ENCODE measurements at regions not wholly inside any gene's neighbourhood (a gene's known extent, or its start where the extent isn't known, plus 50 kb on each side); places are given as distances from the start of the nearest gene placed in this dataset.
A peak's percentile ranks its signal among the peaks of the same experiment; 100 is the strongest.

DNA sequence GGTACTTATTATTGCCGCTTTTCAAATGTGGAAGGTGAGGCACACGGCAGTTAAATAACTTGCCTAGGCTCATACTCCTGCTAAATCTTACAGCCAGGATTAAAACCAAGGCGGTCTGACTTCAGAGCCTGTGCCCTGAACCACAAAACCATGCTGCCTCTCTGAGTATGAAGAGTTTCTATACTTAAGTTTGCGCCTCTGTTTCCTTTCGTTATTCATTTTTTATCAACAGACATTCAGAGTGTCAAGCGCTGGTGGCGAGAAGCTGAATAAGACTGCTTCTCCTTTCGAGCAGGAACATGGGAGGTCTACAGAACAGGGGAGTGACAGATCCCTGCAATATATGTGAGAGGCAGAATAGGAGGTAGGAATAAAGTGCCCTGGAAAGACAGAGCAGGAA, 96.0 kb upstream of the DUSP10 start:
- Histone ChIP-seq H3K79me2 (ENCODE audit: low read depth) (no peaks in the 10 kb centered on the region), H3K9me2 (ENCODE audit: insufficient read depth) (no peaks in the 10 kb centered on the region), H3F3A (ENCODE audit: insufficient read depth, low read depth) (peaks cover 28% of the 10 kb centered on the region; the same call in 1 of the 2 replicates), H3K4me3 (no peak overlapping the region), H3K9me3 (ENCODE audit: insufficient read depth, low read depth) (no peaks in the 10 kb centered on the region), H3K4me1 (replicated peaks; ENCODE audit: insufficient read depth) (peaks cover 45% of the 10 kb centered on the region), H3K27me3 (ENCODE audit: insufficient read depth, low read depth) (no peaks in the 10 kb centered on the region), H2AFZ (no peak overlapping the region), H4K20me1 (ENCODE audit: insufficient read depth) (no peaks in the 10 kb centered on the region), H3K27ac (no peak overlapping the region), H3K36me3 (ENCODE audit: low read depth) (no peaks in the 10 kb centered on the region), H3K4me2 (no peak overlapping the region)
- DNase-seq: no peak
- no TSS peak for BruUV-seq (replicated peaks)
- ChIA-PET POLR2A (ENCODE audit: unreplicated experiment) (no interaction called here), CTCF (no interaction called here)
- intact Hi-C loops (cut with micrococcal nuclease; ENCODE audit: unreplicated experiment): no loop called here
- TF ChIP-seq EZH2 (IDR thresholded peaks at IDR 0.05; ENCODE audit: low read depth): no peak
- TF ChIP-seq, protein P1, sequence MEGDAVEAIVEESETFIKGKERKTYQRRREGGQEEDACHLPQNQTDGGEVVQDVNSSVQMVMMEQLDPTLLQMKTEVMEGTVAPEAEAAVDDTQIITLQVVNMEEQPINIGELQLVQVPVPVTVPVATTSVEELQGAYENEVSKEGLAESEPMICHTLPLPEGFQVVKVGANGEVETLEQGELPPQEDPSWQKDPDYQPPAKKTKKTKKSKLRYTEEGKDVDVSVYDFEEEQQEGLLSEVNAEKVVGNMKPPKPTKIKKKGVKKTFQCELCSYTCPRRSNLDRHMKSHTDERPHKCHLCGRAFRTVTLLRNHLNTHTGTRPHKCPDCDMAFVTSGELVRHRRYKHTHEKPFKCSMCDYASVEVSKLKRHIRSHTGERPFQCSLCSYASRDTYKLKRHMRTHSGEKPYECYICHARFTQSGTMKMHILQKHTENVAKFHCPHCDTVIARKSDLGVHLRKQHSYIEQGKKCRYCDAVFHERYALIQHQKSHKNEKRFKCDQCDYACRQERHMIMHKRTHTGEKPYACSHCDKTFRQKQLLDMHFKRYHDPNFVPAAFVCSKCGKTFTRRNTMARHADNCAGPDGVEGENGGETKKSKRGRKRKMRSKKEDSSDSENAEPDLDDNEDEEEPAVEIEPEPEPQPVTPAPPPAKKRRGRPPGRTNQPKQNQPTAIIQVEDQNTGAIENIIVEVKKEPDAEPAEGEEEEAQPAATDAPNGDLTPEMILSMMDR (conservative IDR thresholded peaks at IDR 0.05): no peak

DNA sequence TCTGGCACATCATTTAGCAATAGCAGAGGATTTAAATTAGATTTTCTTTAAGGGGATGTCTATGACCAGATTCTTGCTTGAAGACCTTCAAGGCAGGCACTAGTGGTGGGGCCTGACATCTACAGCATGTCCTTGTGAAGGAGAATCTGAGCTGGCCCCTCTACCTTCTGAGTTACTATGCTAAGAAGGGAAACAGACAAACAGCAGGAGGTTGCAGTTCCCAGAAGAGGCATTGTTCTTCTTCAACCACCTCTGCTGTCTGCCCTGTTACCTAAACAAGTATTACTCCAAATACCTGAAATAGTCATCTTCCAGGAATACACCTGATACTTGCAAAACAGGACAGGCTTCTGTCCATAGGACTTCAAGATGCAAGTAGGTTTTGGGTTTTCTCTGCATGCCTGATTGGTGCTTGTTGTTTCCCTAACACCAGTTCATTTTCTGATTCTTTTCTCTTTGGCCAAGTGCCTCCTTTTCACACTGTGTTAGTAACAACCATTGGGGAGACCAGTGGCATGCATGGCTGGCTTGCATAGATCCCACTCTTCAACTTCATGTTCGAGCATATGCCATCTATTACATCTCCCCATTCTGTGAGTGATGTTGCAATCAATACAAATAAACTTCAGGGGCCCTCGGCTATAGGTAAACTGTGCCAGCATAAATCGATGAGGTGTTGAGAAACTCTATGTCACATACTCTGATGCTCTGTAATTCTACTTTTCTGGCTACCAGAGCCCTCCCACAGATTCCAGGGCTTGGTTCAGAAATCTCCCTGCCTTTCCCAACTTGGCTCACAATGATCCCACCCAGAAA, 93.0 kb upstream of the DUSP10 start:
- CTCF ChIA-PET: no interaction called here

DNA sequence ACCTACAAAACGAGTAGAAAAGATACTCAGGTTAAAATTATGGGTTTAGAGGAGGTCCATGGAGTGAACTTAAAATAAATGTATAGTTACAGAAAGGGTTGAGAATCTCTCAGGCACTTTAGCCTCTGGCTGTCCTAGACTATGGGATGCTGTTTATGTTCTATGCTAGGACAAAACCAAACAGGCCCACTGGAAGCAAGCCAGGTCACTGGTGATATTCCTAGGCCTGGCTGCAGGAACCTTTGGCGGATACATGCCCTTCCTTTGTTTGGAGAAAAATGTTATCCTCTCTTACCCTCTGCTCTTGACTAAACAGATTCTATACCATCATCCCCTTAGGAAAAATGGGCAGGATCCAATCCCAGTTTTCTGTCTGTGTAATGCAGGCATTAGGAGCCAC, 90.7 kb upstream of the DUSP10 start:
- intact Hi-C loops (cut with micrococcal nuclease; ENCODE audit: unreplicated experiment): no loop called here
- Histone ChIP-seq H3K79me2 (ENCODE audit: low read depth) (no peaks in the 10 kb centered on the region), H3K4me3 (no peak overlapping the region), H3K9me3 (ENCODE audit: insufficient read depth, low read depth) (no peaks in the 10 kb centered on the region), H2AFZ (no peak overlapping the region), H4K20me1 (ENCODE audit: insufficient read depth) (no peaks in the 10 kb centered on the region), H3K9me2 (ENCODE audit: insufficient read depth) (no peaks in the 10 kb centered on the region), H3K27ac (no peak overlapping the region), H3K36me3 (ENCODE audit: low read depth) (no peaks in the 10 kb centered on the region), H3K4me2 (no peak overlapping the region), H3K4me1 (replicated peaks; ENCODE audit: insufficient read depth) (peaks cover 34% of the 10 kb centered on the region), H3K27me3 (ENCODE audit: insufficient read depth, low read depth) (no peaks in the 10 kb centered on the region), H3F3A (ENCODE audit: insufficient read depth, low read depth) (peaks cover 17% of the 10 kb centered on the region; the same call in 1 of the 2 replicates)
- TF ChIP-seq, protein P1 (conservative IDR thresholded peaks at IDR 0.05): no peak
- no peak for TF ChIP-seq EZH2 (IDR thresholded peaks at IDR 0.05; ENCODE audit: low read depth)
- ChIA-PET CTCF (no interaction called here), POLR2A (ENCODE audit: unreplicated experiment) (no interaction called here)
- no peak for DNase-seq
- no TSS peak for BruUV-seq (replicated peaks)

More for the DNA sequence above, 93.0 kb upstream of the DUSP10 start:
- H3K27me3 ChIP-seq (ENCODE audit: insufficient read depth, low read depth): no peaks in the 10 kb centered on the region
- peaks cover 17% of the 10 kb centered on the region; the same call in 1 of the 2 replicates for H3F3A ChIP-seq (ENCODE audit: insufficient read depth, low read depth)
- H3K4me1 ChIP-seq (replicated peaks; ENCODE audit: insufficient read depth): peaks cover 33% of the 10 kb centered on the region
- no peak for TF ChIP-seq EZH2 (IDR thresholded peaks at IDR 0.05; ENCODE audit: low read depth)
- TF ChIP-seq, protein P1 (conservative IDR thresholded peaks at IDR 0.05): no peak
- DNase-seq: peak in 1 of 2 experiments; percentile 66
- POLR2A ChIA-PET (ENCODE audit: unreplicated experiment): no interaction called here
- no peaks in the 10 kb centered on the region for H4K20me1 ChIP-seq (ENCODE audit: insufficient read depth)
- no TSS peak for BruUV-seq (replicated peaks)
- no peaks in the 10 kb centered on the region for H3K9me3 ChIP-seq (ENCODE audit: insufficient read depth, low read depth)
- H2AFZ ChIP-seq: no peak overlapping the region
- no peaks in the 10 kb centered on the region for H3K36me3 ChIP-seq (ENCODE audit: low read depth)
- H3K4me3 ChIP-seq: no peak overlapping the region
- H3K9me2 ChIP-seq (ENCODE audit: insufficient read depth): no peaks in the 10 kb centered on the region
- intact Hi-C loops (cut with micrococcal nuclease; ENCODE audit: unreplicated experiment): no loop called here
- H3K79me2 ChIP-seq (ENCODE audit: low read depth): no peaks in the 10 kb centered on the region
- H3K27ac ChIP-seq: peak overlapping the region; percentile 35
- H3K4me2 ChIP-seq: peak overlapping the region; percentile 51

Data from PC-9 (cell line).